Epithelial cell of proximal tubule (primary cell): ENCODE measurements at regions not wholly inside any gene's neighbourhood (a gene's known extent, or its start where the extent isn't known, plus 50 kb on each side); places are given as distances from the start of the nearest gene placed in this dataset.

Source experiments
- DNase-seq: peaks from one replicate; pipeline ENCODE4 v3.0.0-alpha.2; 2011; ENCODE audit warnings: low read depth
- H3K4me3 ChIP-seq: 2 replicates; pipeline ENCODE4 v1.5.1; 2011; ENCODE audit warnings: low read depth, mild to moderate bottlenecking, low read length
- TF ChIP-seq, protein P1 (sequence below): conservative IDR thresholded peaks from 2 replicates; pipeline ENCODE4 v1.5.1; 2012; ENCODE audit warnings: low read depth, mild to moderate bottlenecking, low read length

DNA sequence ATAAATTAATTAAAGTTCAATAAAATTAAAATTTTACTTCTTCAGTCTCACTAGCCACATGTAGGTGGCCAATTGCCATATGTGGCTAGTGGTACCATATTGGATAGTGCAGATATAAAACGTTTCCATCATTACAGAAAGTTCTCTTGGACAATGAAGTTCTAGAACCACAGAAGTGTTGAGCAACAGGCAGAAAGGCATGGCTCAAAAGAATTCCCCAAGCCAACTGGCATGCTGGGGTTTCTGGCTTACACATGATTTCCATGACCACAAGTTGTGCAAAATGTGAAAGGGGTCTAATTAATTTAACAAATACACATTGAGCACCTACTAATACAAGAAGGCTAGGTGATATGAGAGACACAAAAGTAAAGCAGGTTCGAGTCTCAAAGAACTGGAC lies 72.2 kb upstream of the CDC42BPA start:
- DNase-seq, result no peak
- TF ChIP-seq, protein P1, sequence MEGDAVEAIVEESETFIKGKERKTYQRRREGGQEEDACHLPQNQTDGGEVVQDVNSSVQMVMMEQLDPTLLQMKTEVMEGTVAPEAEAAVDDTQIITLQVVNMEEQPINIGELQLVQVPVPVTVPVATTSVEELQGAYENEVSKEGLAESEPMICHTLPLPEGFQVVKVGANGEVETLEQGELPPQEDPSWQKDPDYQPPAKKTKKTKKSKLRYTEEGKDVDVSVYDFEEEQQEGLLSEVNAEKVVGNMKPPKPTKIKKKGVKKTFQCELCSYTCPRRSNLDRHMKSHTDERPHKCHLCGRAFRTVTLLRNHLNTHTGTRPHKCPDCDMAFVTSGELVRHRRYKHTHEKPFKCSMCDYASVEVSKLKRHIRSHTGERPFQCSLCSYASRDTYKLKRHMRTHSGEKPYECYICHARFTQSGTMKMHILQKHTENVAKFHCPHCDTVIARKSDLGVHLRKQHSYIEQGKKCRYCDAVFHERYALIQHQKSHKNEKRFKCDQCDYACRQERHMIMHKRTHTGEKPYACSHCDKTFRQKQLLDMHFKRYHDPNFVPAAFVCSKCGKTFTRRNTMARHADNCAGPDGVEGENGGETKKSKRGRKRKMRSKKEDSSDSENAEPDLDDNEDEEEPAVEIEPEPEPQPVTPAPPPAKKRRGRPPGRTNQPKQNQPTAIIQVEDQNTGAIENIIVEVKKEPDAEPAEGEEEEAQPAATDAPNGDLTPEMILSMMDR, result no peak
- no peak overlapping the region for H3K4me3 ChIP-seq

DNA sequence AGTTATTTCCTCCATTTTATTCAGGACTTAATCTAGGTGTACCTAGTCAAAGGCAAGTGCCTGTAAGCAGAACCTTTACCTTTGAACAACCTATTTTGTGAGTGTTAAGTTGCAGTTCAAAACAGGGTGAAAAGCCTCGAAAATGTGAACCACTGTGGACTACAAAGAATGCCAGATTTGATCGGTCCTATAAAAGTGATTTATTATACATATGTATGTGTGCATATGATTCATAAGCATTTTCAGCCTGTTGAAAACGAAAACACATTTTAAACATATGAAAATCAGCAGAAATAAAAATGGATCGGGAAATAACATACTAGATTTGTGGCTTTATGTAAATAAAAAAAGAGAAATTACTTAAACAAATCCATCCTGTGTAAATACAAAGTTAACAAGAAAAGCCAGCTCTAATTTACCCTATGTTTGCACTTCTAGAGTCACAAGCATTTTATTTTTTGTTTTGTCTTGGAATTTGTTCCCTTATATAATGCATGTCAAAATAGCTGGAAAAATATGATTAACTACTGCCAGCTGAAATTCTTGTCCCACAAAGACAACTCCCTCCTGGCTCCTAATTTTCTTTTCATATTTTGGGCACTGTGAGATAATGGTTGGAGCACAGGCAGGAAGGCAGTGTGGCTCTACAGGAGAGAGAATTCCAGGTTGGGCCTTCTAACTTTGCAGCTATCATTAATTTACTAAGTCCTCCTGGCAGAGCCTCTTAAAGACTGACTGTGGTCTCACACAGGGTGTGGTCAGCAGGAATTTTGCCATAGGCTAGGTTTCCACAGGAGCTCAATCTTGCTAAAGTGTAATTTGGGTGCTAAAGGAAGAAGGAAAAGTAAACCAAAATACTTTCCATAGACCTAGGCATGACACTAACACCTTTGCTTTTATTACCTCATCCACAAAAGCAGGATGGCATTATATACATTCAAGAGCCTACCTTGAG lies 70.2 kb upstream of the CDC42BPA start:
- no peak overlapping the region for H3K4me3 ChIP-seq
- TF ChIP-seq, protein P1, result no peak
- DNase-seq, result no peak

DNA sequence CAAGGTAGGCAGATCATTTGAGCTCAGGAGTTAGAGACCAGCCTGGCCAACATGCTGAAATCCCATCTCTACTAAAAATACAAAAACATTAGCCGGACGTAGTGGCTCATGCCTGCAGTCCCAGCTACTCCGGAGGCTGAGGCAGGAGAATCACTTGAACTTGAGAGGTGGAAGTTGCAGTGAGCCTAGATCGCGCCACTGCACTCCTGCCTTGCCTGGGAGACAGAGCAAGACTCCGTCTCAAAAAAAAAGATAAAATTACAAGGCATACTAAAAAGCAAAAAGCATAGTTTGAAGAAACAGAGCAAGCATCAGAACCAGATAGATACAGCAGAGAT lies 61.2 kb upstream of the CDC42BPA start:
- H3K4me3 ChIP-seq, result no peak overlapping the region
- no peak for DNase-seq
- TF ChIP-seq, protein P1, result no peak

DNA sequence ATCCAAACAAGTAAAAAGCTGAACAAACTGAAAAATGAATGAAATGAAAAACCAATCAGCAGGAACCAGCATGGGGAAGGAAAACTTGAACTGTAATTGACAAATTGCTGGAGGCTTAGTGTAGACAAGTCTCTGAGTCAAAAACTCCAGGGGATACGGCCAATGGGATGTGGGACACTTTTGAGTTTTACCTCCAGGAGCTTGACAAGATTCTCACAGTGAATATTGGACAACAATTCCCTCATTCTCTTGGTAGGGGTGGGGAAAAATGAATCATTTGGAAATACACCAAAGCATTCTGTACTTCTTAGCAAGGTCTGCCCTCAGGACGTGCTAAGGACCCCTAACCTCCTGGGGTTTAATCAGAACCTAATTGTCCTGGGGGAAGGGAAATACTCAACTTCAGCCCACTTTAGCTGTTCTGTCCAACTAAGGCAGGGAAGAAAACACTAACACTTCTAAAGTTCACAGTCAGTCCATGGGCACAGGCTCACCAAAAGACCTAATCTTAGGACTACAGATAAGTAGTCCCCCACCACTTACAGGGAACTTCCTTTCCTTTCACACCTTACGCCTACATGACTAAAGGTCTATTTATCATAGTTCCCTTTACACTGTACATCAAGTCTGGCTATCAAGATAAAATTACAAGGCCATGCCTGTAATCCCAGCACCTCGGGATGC lies 60.7 kb upstream of the CDC42BPA start:
- H3K4me3 ChIP-seq, result no peak overlapping the region
- DNase-seq, result no peak
- TF ChIP-seq, protein P1, result no peak

DNA sequence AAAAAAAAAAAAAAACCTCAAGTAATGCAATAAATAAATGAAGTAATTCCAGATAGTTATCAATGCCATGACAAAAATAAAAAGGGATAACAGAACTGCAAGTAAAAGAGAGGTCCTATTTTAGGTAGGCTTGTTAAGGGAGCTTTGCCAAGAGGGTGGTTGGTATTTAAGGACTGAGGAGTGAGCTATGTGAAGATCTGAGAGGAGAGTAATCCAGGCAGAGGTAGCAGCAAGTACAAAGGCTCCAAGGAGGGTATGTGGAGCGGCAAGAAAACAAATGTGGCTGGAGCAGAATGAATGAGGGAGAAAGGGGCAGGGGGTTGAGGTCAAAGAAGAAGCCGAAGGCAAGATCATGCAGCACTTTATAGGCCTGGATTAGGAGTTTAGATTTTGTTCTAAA lies 59.9 kb upstream of the CDC42BPA start:
- no peak for DNase-seq
- no peak overlapping the region for H3K4me3 ChIP-seq
- TF ChIP-seq, protein P1, result no peak

DNA sequence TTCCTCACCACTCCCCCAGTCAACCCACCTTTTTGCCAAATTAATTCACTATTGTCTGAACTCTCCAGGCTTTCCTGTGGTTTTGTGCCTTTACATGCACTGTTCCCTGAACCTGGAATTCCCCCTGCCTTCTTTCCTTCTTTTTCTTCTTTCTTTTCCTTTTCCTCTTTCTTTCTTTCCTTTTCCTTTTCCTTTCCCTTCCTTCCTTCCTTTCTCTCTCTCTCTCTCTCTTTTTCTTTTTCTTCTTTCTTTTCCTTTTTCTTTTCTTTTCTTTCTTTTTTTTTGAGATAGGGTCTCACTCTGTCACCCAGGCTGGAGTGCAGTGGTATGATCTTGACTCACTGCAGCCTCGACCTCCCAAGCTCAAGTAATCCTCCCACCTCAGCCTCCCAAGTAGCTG lies 56.6 kb upstream of the CDC42BPA start:
- TF ChIP-seq, protein P1, result no peak
- DNase-seq, result no peak
- no peak overlapping the region for H3K4me3 ChIP-seq
